CD14-positive monocyte (primary cell): ENCODE measurements at regions not wholly inside any gene's neighbourhood (a gene's known extent, or its start where the extent isn't known, plus 50 kb on each side); places are given as distances from the start of the nearest gene placed in this dataset.

Experiments
- DNase-seq, 3 donors: peaks; one replicate each; pipeline ENCODE4 v3.0.0-alpha.2; 2011 to 2022
- H2AFZ ChIP-seq: 2 replicates; pipeline ENCODE4 v1.6.0; 2012; ENCODE audit warnings: mild to moderate bottlenecking, low read depth, low read length, inconsistent platforms; ENCODE audit not compliant: insufficient read depth, poor library complexity, severe bottlenecking
- H3K27ac ChIP-seq, 2 donors: 1 replicate in 1 of 2; 2 replicates in 1 of 2; pipeline ENCODE4 v1.5.1; 2012 to 2013; ENCODE audit warnings: low read length in 2 of 2, control low read depth in 1 of 2, inconsistent platforms in 1 of 2, low read depth in 1 of 2, mild to moderate bottlenecking in 1 of 2
- H3K27me3 ChIP-seq, 2 donors: one replicate each; pipeline versions ENCODE4 v1.6.0 to v1.6.1; 2011 to 2013; ENCODE audit warnings: low read length in 2 of 2; ENCODE audit not compliant: control insufficient read depth in 2 of 2, insufficient read depth in 2 of 2
- H3K36me3 ChIP-seq, 2 donors: replicated peaks in 1 of 2; 1 replicate in 1 of 2; 2 replicates in 1 of 2; pipeline versions ENCODE4 v1.5.1 to v1.6.1; 2012 to 2013; ENCODE audit warnings: low read length in 2 of 2, control low read depth in 1 of 2, inconsistent platforms in 1 of 2, mild to moderate bottlenecking in 1 of 2; ENCODE audit not compliant: insufficient read depth in 2 of 2, control insufficient read depth in 1 of 2
- H3K4me1 ChIP-seq, 2 donors: 1 replicate in 1 of 2; 2 replicates in 1 of 2; pipeline versions ENCODE4 v1.5.1 to v1.6.1; 2012 to 2013; ENCODE audit warnings: low read length in 2 of 2, control low read depth in 1 of 2, inconsistent platforms in 1 of 2, mild to moderate bottlenecking in 1 of 2, moderate library complexity in 1 of 2; ENCODE audit not compliant: insufficient read depth in 2 of 2, control insufficient read depth in 1 of 2
- H3K4me2 ChIP-seq: replicated peaks from 2 replicates; pipeline ENCODE3; 2012; ENCODE audit warnings: low read length, moderate library complexity, mild to moderate bottlenecking; ENCODE audit not compliant: poor library complexity, severe bottlenecking; ENCODE audit errors: extremely low read depth
- H3K4me3 ChIP-seq, 3 experiments: fragments of 200-600 bp in 1 of 3; sonication (generic) in 1 of 3; replicated peaks in 1 of 3; 1 replicate in 2 of 3; 2 replicates in 1 of 3; pipeline ENCODE4 v1.5.1; 2011 to 2013; ENCODE audit warnings: low read length in 3 of 3, mild to moderate bottlenecking in 3 of 3, control low read depth in 2 of 3, low read depth in 2 of 3, inconsistent platforms in 1 of 3, moderate library complexity in 1 of 3
- H3K79me2 ChIP-seq: 2 replicates; pipeline ENCODE4 v1.6.0; 2012; ENCODE audit warnings: mild to moderate bottlenecking, control low read depth, inconsistent platforms, low read length, moderate library complexity; ENCODE audit not compliant: insufficient read depth
- H3K9ac ChIP-seq: 2 replicates; pipeline ENCODE4 v1.6.0; 2017; ENCODE audit warnings: low read length, mild to moderate bottlenecking; ENCODE audit not compliant: insufficient read depth, poor library complexity, severe bottlenecking
- H3K9me3 ChIP-seq, 2 donors: replicated peaks in 1 of 2; 1 replicate in 1 of 2; 2 replicates in 1 of 2; pipeline versions ENCODE4 v1.5.1 to v1.6.1; 2012 to 2013; ENCODE audit warnings: low read length in 2 of 2, control low read depth in 1 of 2; ENCODE audit not compliant: control insufficient read depth in 1 of 2, insufficient read depth in 1 of 2
- H4K20me1 ChIP-seq: 2 replicates; pipeline ENCODE4 v1.6.0; 2012; ENCODE audit warnings: mild to moderate bottlenecking, low read length, control low read depth, moderate library complexity; ENCODE audit not compliant: insufficient read depth
- H3K27ac Mint-ChIP-seq, 7 donors: one replicate each; pipeline ENCODE4 v1.8.0; 2020; ENCODE audit warnings: mild to moderate bottlenecking in 7 of 7, mixed read lengths in 7 of 7, moderate library complexity in 6 of 7, inconsistent platforms in 2 of 7
- H3K27me3 Mint-ChIP-seq, 3 donors: one replicate each; pipeline ENCODE4 v1.8.0; 2021 to 2022; ENCODE audit warnings: low read depth in 3 of 3, mild to moderate bottlenecking in 3 of 3, mixed read lengths in 3 of 3, moderate library complexity in 3 of 3, inconsistent platforms in 1 of 3
- H3K36me3 Mint-ChIP-seq, 2 donors: one replicate each; pipeline ENCODE4 v1.8.0; 2020; ENCODE audit warnings: mixed read lengths in 2 of 2, inconsistent platforms in 1 of 2, mild to moderate bottlenecking in 1 of 2
- H3K4me1 Mint-ChIP-seq: one replicate; pipeline ENCODE4 v1.8.0; 2020; ENCODE audit warnings: mild to moderate bottlenecking, mixed read lengths
- H3K4me3 Mint-ChIP-seq, 2 donors: one replicate each; pipeline ENCODE4 v1.8.0; 2020; ENCODE audit warnings: mild to moderate bottlenecking in 2 of 2, mixed read lengths in 2 of 2, moderate library complexity in 1 of 2
- H3K9me3 Mint-ChIP-seq, 7 donors: one replicate each; pipeline ENCODE4 v1.8.0; 2020 to 2022; ENCODE audit warnings: mixed read lengths in 7 of 7, mild to moderate bottlenecking in 6 of 7, moderate library complexity in 6 of 7, inconsistent platforms in 2 of 7
- WGBS: methylation state at CpG from one replicate; pipeline ENCODE4 v1.1.5; 2013; ENCODE audit warnings: missing lambda C conversion rate; ENCODE audit not compliant: insufficient coverage; 5-methylcytosine and 5-hydroxymethylcytosine counted together
- intact Hi-C, 2 donors: fragments of 100-400 bp; cut with micrococcal nuclease; formaldehyde crosslinking; loops; one replicate each; pipeline versions ENCODE4 v1.15.0 to v1.15.1; 2023
- TF ChIP-seq, protein P1 (sequence below): fragments of 200-600 bp; IDR thresholded peaks from one replicate; pipeline ENCODE4 v1.8.0; 2022; ENCODE audit warnings: antibody characterized with exemption, mild to moderate bottlenecking

DNA sequence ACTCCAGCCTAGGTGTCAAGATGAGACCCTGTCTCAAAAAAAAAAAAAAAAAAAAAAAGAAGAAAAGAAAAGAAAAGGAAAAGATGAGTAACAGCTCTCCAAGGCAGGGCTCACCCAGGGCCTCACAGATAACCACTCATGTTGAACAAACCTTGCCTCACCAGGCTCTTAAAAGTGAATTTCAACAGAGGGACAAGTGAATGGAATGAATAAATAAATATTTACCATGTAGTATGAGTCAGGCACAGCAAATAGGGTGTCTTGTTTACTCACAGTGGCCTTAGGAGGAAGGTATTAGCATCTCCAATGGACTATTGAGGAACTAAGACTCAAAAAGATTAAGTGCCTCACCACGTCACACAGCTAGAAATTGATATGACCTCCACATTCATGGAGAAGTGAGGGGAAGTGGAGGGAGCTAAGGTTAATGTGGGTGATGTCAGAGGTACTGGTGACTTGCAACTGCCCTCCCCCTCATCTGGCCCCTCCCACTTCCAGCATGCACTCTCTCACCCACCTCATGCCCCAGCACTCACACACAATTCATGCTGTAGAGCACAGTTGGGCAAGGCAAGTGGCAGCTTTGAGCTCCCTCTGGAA, 255.5 kb downstream of the UACA start:
- Mint-ChIP-seq H3K27me3 (peaks cover 0 to 22% (median 0%) of the 10 kb centered on the region in 3 donors), H3K9me3 (peaks cover 9 to 30% (median 24%) of the 10 kb centered on the region in 7 donors), H3K36me3 (peaks cover 16 to 17% of the 10 kb centered on the region in 2 donors), H3K4me3 (peak overlapping the region in 1 of 2 donors; percentile 21), H3K27ac (peak overlapping the region; percentile 94 to 99 (median 98)), H3K4me1 (peaks cover 81% of the 10 kb centered on the region)
- Histone ChIP-seq H3K79me2 (no peaks in the 10 kb centered on the region), H3K27ac (peak overlapping the region; percentile 41 to 91), H2AFZ (no peak overlapping the region), H3K4me1 (peaks cover 68 to 71% of the 10 kb centered on the region in 2 donors), H3K4me3 (no peak overlapping the region), H3K9me3 (peaks cover 9 to 12% of the 10 kb centered on the region in 2 donors), H3K27me3 (no peaks in the 10 kb centered on the region), H3K4me2 (no peak overlapping the region), H3K36me3 (no peaks in the 10 kb centered on the region), H3K9ac (peak overlapping the region; percentile 40), H4K20me1 (no peaks in the 10 kb centered on the region)
- intact Hi-C loops = loop anchor here (2.0 to 10.0 kb wide), 8 partner anchors 15 to 791 kb away; partner anchors contain the start of gene TLE3 (in 2 of the 2)
- peak; percentile 99 to 100 (median 100) for DNase-seq
- WGBS = no CpG with 5 or more reads among the region's 1 CpG
- TF ChIP-seq, protein P1, sequence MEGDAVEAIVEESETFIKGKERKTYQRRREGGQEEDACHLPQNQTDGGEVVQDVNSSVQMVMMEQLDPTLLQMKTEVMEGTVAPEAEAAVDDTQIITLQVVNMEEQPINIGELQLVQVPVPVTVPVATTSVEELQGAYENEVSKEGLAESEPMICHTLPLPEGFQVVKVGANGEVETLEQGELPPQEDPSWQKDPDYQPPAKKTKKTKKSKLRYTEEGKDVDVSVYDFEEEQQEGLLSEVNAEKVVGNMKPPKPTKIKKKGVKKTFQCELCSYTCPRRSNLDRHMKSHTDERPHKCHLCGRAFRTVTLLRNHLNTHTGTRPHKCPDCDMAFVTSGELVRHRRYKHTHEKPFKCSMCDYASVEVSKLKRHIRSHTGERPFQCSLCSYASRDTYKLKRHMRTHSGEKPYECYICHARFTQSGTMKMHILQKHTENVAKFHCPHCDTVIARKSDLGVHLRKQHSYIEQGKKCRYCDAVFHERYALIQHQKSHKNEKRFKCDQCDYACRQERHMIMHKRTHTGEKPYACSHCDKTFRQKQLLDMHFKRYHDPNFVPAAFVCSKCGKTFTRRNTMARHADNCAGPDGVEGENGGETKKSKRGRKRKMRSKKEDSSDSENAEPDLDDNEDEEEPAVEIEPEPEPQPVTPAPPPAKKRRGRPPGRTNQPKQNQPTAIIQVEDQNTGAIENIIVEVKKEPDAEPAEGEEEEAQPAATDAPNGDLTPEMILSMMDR = no peak

DNA sequence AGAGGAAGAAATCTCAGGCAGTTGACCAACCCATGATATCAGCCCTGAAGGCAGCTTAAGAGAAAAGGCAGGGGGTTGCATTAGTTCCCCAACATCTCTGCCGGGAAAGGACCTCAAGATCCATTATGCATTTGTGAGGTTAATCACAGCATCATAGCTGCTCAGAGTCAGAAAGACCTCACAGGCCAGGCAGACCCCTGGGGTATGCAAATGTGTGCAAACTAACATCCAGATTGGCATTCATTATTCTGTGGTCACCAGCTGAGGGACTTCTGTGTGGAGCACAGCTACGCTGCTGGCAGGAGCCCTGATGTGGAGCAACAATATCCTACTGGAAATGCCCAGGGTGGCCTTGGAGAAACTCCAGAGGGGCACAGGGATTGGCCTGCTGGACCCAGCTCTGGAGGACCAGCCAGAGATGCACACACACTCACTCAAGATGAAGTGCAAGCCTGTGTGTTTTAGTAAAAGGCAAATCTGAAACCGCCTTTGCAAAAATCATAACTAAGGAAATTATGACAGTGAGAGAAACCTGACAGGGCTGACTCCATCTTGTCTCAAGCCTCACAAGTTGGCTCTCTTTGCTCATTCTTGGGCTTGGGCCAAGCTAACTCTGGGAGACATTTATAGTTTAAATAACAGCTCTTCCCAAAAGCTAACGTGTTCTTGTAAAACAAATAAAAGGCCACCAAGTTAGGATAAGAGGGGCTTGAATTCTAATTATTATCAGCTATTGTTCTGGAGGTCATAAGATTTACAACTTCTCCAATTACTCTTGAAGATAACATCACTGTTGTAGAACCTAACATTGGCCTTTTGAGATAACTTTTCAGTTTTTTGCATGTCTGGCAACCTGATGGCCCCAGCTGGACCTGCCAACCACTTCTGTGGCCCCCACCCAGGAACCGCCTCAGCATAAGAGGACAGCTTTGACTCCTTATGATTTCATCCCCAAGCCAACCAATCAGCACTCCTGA, 257.1 kb downstream of the UACA start:
- no peaks in the 10 kb centered on the region for H3K79me2 ChIP-seq
- peak overlapping the region in 1 of 3 experiments; percentile 12 for H3K4me3 ChIP-seq
- H3K9ac ChIP-seq = no peak overlapping the region
- no peaks in the 10 kb centered on the region for H3K27me3 ChIP-seq
- no peak for DNase-seq
- TF ChIP-seq, protein P1 = no peak
- H3K4me1 Mint-ChIP-seq = peaks cover 80% of the 10 kb centered on the region
- intact Hi-C loops = loop anchor here (5.0 to 10.0 kb wide), 6 partner anchors 44 to 789 kb away; partner anchors contain the start of gene TLE3 (in 2 of the 2)
- peak overlapping the region; percentile 44 to 99 (median 93) for H3K27ac Mint-ChIP-seq
- H3K36me3 ChIP-seq = no peaks in the 10 kb centered on the region
- H3K4me3 Mint-ChIP-seq = peak overlapping the region in 1 of 2 donors; percentile 30
- H4K20me1 ChIP-seq = no peaks in the 10 kb centered on the region
- peaks cover 71 to 75% of the 10 kb centered on the region in 2 donors for H3K4me1 ChIP-seq
- H3K9me3 ChIP-seq = peaks cover 9 to 12% of the 10 kb centered on the region in 2 donors
- H3K27ac ChIP-seq = peak overlapping the region in 1 of 2 donors; percentile 73
- H3K9me3 Mint-ChIP-seq = peaks cover 9 to 26% (median 18%) of the 10 kb centered on the region in 7 donors
- H3K4me2 ChIP-seq = peak overlapping the region; percentile 55
- no peak overlapping the region for H2AFZ ChIP-seq
- 70% methylated on average over 4 of the region's 5 CpGs for WGBS
- H3K27me3 Mint-ChIP-seq = peaks cover 3 to 21% (median 10%) of the 10 kb centered on the region in 3 donors
- H3K36me3 Mint-ChIP-seq = peaks cover 19 to 20% of the 10 kb centered on the region in 2 donors
